ENCODE measurements at regions not wholly inside any gene's neighbourhood (a gene's known extent, or its start where the extent isn't known, plus 50 kb on each side); places are given as distances from the start of the nearest gene placed in this dataset.
"Not testable (repeated sequence)": the region's sequence is repeated elsewhere in the genome, so short reads cannot be mapped to it uniquely, and the experiment has no call there.

DNA sequence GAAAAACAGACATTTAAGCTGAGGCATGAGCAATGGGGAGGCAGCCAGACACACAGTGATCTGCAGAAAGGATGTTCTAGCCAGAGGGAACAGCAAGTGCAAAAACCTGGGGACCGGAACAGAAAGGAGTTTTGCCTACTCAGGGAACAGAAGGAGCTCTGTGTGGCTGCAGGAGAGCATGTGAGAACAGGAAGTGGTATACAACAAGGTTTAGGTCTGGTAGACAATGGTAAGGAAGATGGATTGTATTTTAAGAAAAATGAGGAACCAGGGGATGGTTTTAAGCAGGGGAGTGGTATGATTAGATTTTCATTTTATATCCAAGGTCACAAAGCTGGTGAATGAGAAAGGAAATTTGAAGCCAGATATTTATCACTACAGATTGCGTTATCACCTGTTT is 157.5 kb downstream of the UNC5CL start:
- Histone ChIP-seq H3K4me1 (ENCODE audit: control insufficient read depth in 3 of 3, insufficient read depth in 2 of 3, low read depth in 1 of 3, low read length in 2 of 3) (no peaks in the 10 kb centered on the region), H3K4me3 (ENCODE audit: low read depth in 1 of 3, low read length in 3 of 3) (no peak overlapping the region), H3K27ac (ENCODE audit: low read depth in 1 of 3, low read length in 2 of 3) (no peak overlapping the region), H3K36me3 (ENCODE audit: control insufficient read depth in 3 of 3, insufficient read depth in 2 of 3, low read depth in 1 of 3, low read length in 3 of 3) (no peaks in the 10 kb centered on the region), H3K9me3 (ENCODE audit: control insufficient read depth in 2 of 2, insufficient read depth in 1 of 2, low read depth in 1 of 2, low read length in 1 of 2) (no peaks in the 10 kb centered on the region), H3K27me3 (ENCODE audit: control insufficient read depth in 3 of 3, insufficient read depth in 3 of 3, low read length in 3 of 3) (peaks cover 0 to 5% (median 0%) of the 10 kb centered on the region in 3 donors)
- FAIRE-seq (no peak), DNase-seq (no peak)
- 77 to 83% (median 83%) methylated on average over 2 of the region's 2 CpGs for WGBS, 3 donors

GRCh38 chr6:40880906-40881305 is 158.1 kb downstream of the UNC5CL start:
- Histone ChIP-seq H3K27me3 (ENCODE audit: control insufficient read depth in 3 of 3, insufficient read depth in 3 of 3, low read length in 3 of 3) (peaks cover 0 to 5% (median 0%) of the 10 kb centered on the region in 3 donors), H3K4me1 (ENCODE audit: control insufficient read depth in 3 of 3, insufficient read depth in 2 of 3, low read depth in 1 of 3, low read length in 2 of 3) (no peaks in the 10 kb centered on the region), H3K9me3 (ENCODE audit: control insufficient read depth in 2 of 2, insufficient read depth in 1 of 2, low read depth in 1 of 2, low read length in 1 of 2) (no peaks in the 10 kb centered on the region), H3K27ac (ENCODE audit: low read depth in 1 of 3, low read length in 2 of 3) (no peak overlapping the region), H3K4me3 (ENCODE audit: low read depth in 1 of 3, low read length in 3 of 3) (no peak overlapping the region), H3K36me3 (ENCODE audit: control insufficient read depth in 3 of 3, insufficient read depth in 2 of 3, low read depth in 1 of 3, low read length in 3 of 3) (no peaks in the 10 kb centered on the region)
- DNase-seq (no peak), FAIRE-seq (no peak)
- 74 to 86% (median 78%) methylated on average over 2 of the region's 2 CpGs for WGBS, 3 donors

- no peak overlapping the region for H3K4me3 ChIP-seq (ENCODE audit: low read depth in 1 of 3, low read length in 3 of 3)
- no peak overlapping the region for H3K27ac ChIP-seq (ENCODE audit: low read depth in 1 of 3, low read length in 2 of 3)
- H3K36me3 ChIP-seq (ENCODE audit: control insufficient read depth in 3 of 3, insufficient read depth in 2 of 3, low read depth in 1 of 3, low read length in 3 of 3), result no peaks in the 10 kb centered on the region
- DNase-seq, result no peak
- no peak for FAIRE-seq
- peaks cover 0 to 10% (median 0%) of the 10 kb centered on the region in 3 donors for H3K27me3 ChIP-seq (ENCODE audit: control insufficient read depth in 3 of 3, insufficient read depth in 3 of 3, low read length in 3 of 3)
- WGBS, 3 donors, result 84 to 89% (median 88%) methylated on average over 2 of the region's 2 CpGs
- no peaks in the 10 kb centered on the region for H3K4me1 ChIP-seq (ENCODE audit: control insufficient read depth in 3 of 3, insufficient read depth in 2 of 3, low read depth in 1 of 3, low read length in 2 of 3)
- no peaks in the 10 kb centered on the region for H3K9me3 ChIP-seq (ENCODE audit: control insufficient read depth in 2 of 2, insufficient read depth in 1 of 2, low read depth in 1 of 2, low read length in 1 of 2)
Observed at GRCh38 chr6:40879169-40879568, 159.9 kb downstream of the UNC5CL start.

DNA sequence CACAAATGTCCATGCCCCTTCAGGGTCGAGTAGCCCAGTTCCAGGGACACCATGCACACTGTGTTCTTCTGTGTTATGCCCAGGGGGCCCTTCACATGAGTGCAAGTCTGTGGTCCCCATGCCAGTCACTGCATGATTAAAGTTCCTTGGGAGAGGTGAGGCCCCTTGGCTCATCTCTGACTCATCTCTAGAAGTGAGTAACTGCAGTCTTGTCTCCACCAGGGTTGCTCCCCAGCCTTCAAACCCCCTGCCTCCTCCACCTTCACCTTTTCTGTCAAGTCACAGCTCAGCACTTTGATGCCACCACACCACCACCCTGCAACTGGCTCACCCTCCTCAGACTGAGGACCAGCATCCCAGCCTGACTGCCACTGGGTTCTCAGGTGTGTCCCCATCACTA is 161.7 kb downstream of the UNC5CL start:
- H3K9me3 ChIP-seq (ENCODE audit: control insufficient read depth in 2 of 2, insufficient read depth in 1 of 2, low read depth in 1 of 2, low read length in 1 of 2), result no peaks in the 10 kb centered on the region
- no peak overlapping the region for H3K27ac ChIP-seq (ENCODE audit: low read depth in 1 of 3, low read length in 2 of 3)
- no peaks in the 10 kb centered on the region for H3K36me3 ChIP-seq (ENCODE audit: control insufficient read depth in 3 of 3, insufficient read depth in 2 of 3, low read depth in 1 of 3, low read length in 3 of 3)
- no peak for FAIRE-seq
- H3K4me1 ChIP-seq (ENCODE audit: control insufficient read depth in 3 of 3, insufficient read depth in 2 of 3, low read depth in 1 of 3, low read length in 2 of 3), result no peaks in the 10 kb centered on the region
- peaks cover 0 to 10% (median 0%) of the 10 kb centered on the region in 3 donors for H3K27me3 ChIP-seq (ENCODE audit: control insufficient read depth in 3 of 3, insufficient read depth in 3 of 3, low read length in 3 of 3)
- no peak for DNase-seq
- no peak overlapping the region for H3K4me3 ChIP-seq (ENCODE audit: low read depth in 1 of 3, low read length in 3 of 3)
- 38 to 54% (median 41%) methylated on average over 1 of the region's 1 CpG for WGBS, 3 donors

GRCh38 chr6:40876336-40876735 is 162.7 kb downstream of the UNC5CL start:
- H3K4me1 ChIP-seq (ENCODE audit: control insufficient read depth in 3 of 3, insufficient read depth in 2 of 3, low read depth in 1 of 3, low read length in 2 of 3), result no peaks in the 10 kb centered on the region
- FAIRE-seq, result no peak
- WGBS, 3 donors, result 61 to 81% (median 65%) methylated on average over 2 of the region's 2 CpGs

GRCh38 chr6:40874495-40874894 is 164.5 kb downstream of the UNC5CL start:
- FAIRE-seq, result no peak
- no peak for DNase-seq
- WGBS, 3 donors, result 46 to 58% (median 51%) methylated on average over 4 of the region's 4 CpGs
- H3K4me1 ChIP-seq (ENCODE audit: control insufficient read depth in 3 of 3, insufficient read depth in 2 of 3, low read depth in 1 of 3, low read length in 2 of 3), result no peaks in the 10 kb centered on the region
- H3K4me3 ChIP-seq (ENCODE audit: low read depth in 1 of 3, low read length in 3 of 3), result no peak overlapping the region
- H3K9me3 ChIP-seq (ENCODE audit: control insufficient read depth in 2 of 2, insufficient read depth in 1 of 2, low read depth in 1 of 2, low read length in 1 of 2), result no peaks in the 10 kb centered on the region
- H3K27ac ChIP-seq (ENCODE audit: low read depth in 1 of 3, low read length in 2 of 3), result no peak overlapping the region
- H3K27me3 ChIP-seq (ENCODE audit: control insufficient read depth in 3 of 3, insufficient read depth in 3 of 3, low read length in 3 of 3), result peaks cover 0 to 10% (median 0%) of the 10 kb centered on the region in 3 donors
- H3K36me3 ChIP-seq (ENCODE audit: control insufficient read depth in 3 of 3, insufficient read depth in 2 of 3, low read depth in 1 of 3, low read length in 3 of 3), result no peaks in the 10 kb centered on the region

More at GRCh38 chr6:40876336-40876735, 162.7 kb downstream of the UNC5CL start:
- Histone ChIP-seq H3K27me3 (ENCODE audit: control insufficient read depth in 3 of 3, insufficient read depth in 3 of 3, low read length in 3 of 3) (peaks cover 0 to 10% (median 0%) of the 10 kb centered on the region in 3 donors), H3K9me3 (ENCODE audit: control insufficient read depth in 2 of 2, insufficient read depth in 1 of 2, low read depth in 1 of 2, low read length in 1 of 2) (no peaks in the 10 kb centered on the region), H3K4me3 (ENCODE audit: low read depth in 1 of 3, low read length in 3 of 3) (no peak overlapping the region), H3K36me3 (ENCODE audit: control insufficient read depth in 3 of 3, insufficient read depth in 2 of 3, low read depth in 1 of 3, low read length in 3 of 3) (no peaks in the 10 kb centered on the region), H3K27ac (ENCODE audit: low read depth in 1 of 3, low read length in 2 of 3) (no peak overlapping the region)
- no peak for DNase-seq

GRCh38 chr6:40871424-40871823 is 167.6 kb downstream of the UNC5CL start:
- Histone ChIP-seq H3K4me1 (ENCODE audit: control insufficient read depth in 3 of 3, insufficient read depth in 2 of 3, low read depth in 1 of 3, low read length in 2 of 3) (no peaks in the 10 kb centered on the region), H3K36me3 (ENCODE audit: control insufficient read depth in 3 of 3, insufficient read depth in 2 of 3, low read depth in 1 of 3, low read length in 3 of 3) (no peaks in the 10 kb centered on the region), H3K27me3 (ENCODE audit: control insufficient read depth in 3 of 3, insufficient read depth in 3 of 3, low read length in 3 of 3) (peaks cover 0 to 5% (median 0%) of the 10 kb centered on the region in 3 donors), H3K27ac (ENCODE audit: low read depth in 1 of 3, low read length in 2 of 3) (no peak overlapping the region), H3K4me3 (ENCODE audit: low read depth in 1 of 3, low read length in 3 of 3) (no peak overlapping the region), H3K9me3 (ENCODE audit: control insufficient read depth in 2 of 2, insufficient read depth in 1 of 2, low read depth in 1 of 2, low read length in 1 of 2) (no peaks in the 10 kb centered on the region)
- DNase-seq (peak; percentile 52 to 54), FAIRE-seq (no peak)
- 2 to 44% (median 24%) methylated on average over 5 of the region's 5 CpGs for WGBS, 3 donors

GRCh38 chr6:40868089-40868865 is 170.7 kb downstream of the UNC5CL start:
- not testable (repeated sequence) for H3K4me1 ChIP-seq (ENCODE audit: control insufficient read depth in 3 of 3, insufficient read depth in 2 of 3, low read depth in 1 of 3, low read length in 2 of 3); H3K27me3 ChIP-seq (ENCODE audit: control insufficient read depth in 3 of 3, insufficient read depth in 3 of 3, low read length in 3 of 3); H3K4me3 ChIP-seq (ENCODE audit: low read depth in 1 of 3, low read length in 3 of 3); FAIRE-seq; H3K27ac ChIP-seq (ENCODE audit: low read depth in 1 of 3, low read length in 2 of 3); DNase-seq; H3K36me3 ChIP-seq (ENCODE audit: control insufficient read depth in 3 of 3, insufficient read depth in 2 of 3, low read depth in 1 of 3, low read length in 3 of 3); H3K9me3 ChIP-seq (ENCODE audit: control insufficient read depth in 2 of 2, insufficient read depth in 1 of 2, low read depth in 1 of 2, low read length in 1 of 2)
- WGBS, 3 donors, result 79 to 85% (median 85%) methylated on average over 14 of the region's 14 CpGs

DNA sequence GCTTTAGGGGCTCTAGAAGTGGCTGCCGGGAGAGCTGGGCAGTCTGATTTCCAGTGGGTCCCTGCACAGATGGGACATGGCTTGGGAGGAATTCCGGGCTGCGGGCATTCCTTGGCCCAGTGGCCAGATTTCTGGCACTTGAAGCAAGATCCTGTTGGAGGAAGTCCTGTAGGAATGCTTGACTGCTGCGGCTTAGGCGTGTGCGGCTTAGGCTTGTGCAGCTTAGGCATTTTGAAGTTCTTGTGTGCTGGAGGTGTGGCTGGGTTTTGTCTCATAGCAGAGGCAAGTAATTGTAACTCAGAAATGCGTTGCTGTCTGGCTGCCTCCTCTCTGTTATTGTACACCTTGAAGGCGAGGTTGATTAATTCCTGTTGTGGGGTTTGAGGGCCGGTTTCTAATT is 171.5 kb downstream of the UNC5CL start:
- not testable (repeated sequence) for H3K27ac ChIP-seq (ENCODE audit: low read depth in 1 of 3, low read length in 2 of 3); H3K9me3 ChIP-seq (ENCODE audit: control insufficient read depth in 2 of 2, insufficient read depth in 1 of 2, low read depth in 1 of 2, low read length in 1 of 2); H3K27me3 ChIP-seq (ENCODE audit: control insufficient read depth in 3 of 3, insufficient read depth in 3 of 3, low read length in 3 of 3); H3K4me3 ChIP-seq (ENCODE audit: low read depth in 1 of 3, low read length in 3 of 3); H3K4me1 ChIP-seq (ENCODE audit: control insufficient read depth in 3 of 3, insufficient read depth in 2 of 3, low read depth in 1 of 3, low read length in 2 of 3); DNase-seq; FAIRE-seq; H3K36me3 ChIP-seq (ENCODE audit: control insufficient read depth in 3 of 3, insufficient read depth in 2 of 3, low read depth in 1 of 3, low read length in 3 of 3)
- WGBS, 3 donors, result 82 to 92% (median 87%) methylated on average over 9 of the region's 9 CpGs
